ENCODE measurements at regions not wholly inside any gene's neighbourhood (a gene's known extent, or its start where the extent isn't known, plus 50 kb on each side); places are given as distances from the start of the nearest gene placed in this dataset.

DNA sequence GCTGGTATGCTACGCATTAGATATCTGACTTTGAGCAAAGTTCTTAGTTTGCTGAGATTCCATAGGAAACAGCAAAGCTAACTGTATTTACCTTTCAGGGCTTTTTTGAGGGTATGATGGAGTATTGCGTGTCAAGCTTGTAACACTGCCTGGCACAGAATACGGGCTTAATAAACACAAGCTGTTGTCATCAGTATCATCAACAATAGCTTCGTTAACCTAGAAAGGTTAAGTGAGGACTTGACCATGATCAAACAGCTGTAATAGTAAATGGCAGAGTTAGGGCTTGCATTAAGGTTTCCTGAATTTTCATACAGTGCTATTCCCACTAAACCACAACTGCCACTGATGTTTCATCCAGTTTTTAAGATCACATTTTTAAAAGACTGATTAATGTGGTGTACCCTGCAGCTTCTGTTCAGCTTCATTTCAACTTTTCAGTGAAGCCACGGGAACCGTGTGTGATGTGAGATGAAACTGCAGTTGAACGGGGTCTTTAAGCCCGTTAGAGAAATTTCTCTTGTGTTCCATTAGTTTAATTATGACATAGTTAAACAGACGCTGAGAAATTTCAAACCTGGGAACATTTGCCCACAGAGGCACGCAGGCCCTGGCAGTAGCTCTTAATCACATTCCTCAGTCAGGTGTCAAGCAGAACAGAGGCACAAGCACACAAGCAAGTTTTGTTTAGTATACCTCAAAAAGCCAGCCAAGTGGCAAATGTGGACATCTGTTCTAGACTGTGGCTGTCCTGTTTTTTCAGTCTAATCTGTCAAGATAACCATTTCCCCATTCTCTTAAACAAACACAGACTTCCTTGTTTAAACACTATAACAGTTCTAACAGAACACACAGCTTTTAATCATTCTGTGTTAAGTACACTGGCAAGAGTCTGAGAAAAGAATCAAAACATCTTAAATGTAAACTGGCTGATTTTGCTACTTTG is 147.1 kb downstream of the ZNF608 start (continued):
- TF ChIP-seq, protein P1, sequence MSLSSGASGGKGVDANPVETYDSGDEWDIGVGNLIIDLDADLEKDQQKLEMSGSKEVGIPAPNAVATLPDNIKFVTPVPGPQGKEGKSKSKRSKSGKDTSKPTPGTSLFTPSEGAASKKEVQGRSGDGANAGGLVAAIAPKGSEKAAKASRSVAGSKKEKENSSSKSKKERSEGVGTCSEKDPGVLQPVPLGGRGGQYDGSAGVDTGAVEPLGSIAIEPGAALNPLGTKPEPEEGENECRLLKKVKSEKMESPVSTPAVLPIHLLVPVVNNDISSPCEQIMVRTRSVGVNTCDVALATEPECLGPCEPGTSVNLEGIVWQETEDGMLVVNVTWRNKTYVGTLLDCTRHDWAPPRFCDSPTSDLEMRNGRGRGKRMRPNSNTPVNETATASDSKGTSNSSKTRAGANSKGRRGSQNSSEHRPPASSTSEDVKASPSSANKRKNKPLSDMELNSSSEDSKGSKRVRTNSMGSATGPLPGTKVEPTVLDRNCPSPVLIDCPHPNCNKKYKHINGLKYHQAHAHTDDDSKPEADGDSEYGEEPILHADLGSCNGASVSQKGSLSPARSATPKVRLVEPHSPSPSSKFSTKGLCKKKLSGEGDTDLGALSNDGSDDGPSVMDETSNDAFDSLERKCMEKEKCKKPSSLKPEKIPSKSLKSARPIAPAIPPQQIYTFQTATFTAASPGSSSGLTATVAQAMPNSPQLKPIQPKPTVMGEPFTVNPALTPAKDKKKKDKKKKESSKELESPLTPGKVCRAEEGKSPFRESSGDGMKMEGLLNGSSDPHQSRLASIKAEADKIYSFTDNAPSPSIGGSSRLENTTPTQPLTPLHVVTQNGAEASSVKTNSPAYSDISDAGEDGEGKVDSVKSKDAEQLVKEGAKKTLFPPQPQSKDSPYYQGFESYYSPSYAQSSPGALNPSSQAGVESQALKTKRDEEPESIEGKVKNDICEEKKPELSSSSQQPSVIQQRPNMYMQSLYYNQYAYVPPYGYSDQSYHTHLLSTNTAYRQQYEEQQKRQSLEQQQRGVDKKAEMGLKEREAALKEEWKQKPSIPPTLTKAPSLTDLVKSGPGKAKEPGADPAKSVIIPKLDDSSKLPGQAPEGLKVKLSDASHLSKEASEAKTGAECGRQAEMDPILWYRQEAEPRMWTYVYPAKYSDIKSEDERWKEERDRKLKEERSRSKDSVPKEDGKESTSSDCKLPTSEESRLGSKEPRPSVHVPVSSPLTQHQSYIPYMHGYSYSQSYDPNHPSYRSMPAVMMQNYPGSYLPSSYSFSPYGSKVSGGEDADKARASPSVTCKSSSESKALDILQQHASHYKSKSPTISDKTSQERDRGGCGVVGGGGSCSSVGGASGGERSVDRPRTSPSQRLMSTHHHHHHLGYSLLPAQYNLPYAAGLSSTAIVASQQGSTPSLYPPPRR (CRISPR knock-in tag; IDR thresholded peaks at IDR 0.05; ENCODE audit: borderline replicate concordance): peak; percentile 98
- peak; percentile 86 for TF ChIP-seq MED1 (CRISPR knock-in tag; IDR thresholded peaks at IDR 0.05)
- TF ChIP-seq ZNF530 (CRISPR knock-in tag; IDR thresholded peaks at IDR 0.05; ENCODE audit: low read depth): no peak
- TF ChIP-seq HNF4G (IDR thresholded peaks at IDR 0.05; ENCODE audit: borderline replicate concordance, low read depth, low read length): 0 out of 2 replicates have a peak, but pooled peaks have one; percentile 3
- no peak for TF ChIP-seq HNF4G (CRISPR knock-in tag; IDR thresholded peaks at IDR 0.05; ENCODE audit: borderline replicate concordance, low read depth)
- TF ChIP-seq ZNF256 (CRISPR knock-in tag; conservative IDR thresholded peaks at IDR 0.05): no peak
- TF ChIP-seq ZC3H13 (CRISPR knock-in tag; IDR thresholded peaks at IDR 0.05): no peak
- TF ChIP-seq, protein P2, sequence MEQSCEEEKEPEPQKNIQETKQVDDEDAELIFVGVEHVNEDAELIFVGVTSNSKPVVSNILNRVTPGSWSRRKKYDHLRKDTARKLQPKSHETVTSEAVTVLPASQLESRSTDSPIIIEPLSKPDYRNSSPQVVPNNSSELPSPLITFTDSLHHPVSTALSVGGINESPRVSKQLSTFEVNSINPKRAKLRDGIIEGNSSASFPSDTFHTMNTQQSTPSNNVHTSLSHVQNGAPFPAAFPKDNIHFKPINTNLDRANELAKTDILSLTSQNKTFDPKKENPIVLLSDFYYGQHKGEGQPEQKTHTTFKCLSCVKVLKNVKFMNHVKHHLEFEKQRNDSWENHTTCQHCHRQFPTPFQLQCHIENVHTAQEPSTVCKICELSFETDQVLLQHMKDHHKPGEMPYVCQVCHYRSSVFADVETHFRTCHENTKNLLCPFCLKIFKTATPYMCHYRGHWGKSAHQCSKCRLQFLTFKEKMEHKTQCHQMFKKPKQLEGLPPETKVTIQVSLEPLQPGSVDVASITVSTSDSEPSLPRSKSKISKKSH (CRISPR knock-in tag; IDR thresholded peaks at IDR 0.05; ENCODE audit: borderline replicate concordance): no peak
- TF ChIP-seq RARA (CRISPR knock-in tag; IDR thresholded peaks at IDR 0.05): peak; percentile 88
- TF ChIP-seq MAZ (IDR thresholded peaks at IDR 0.05; ENCODE audit: borderline replicate concordance, low read depth, low read length): no peak
- TF ChIP-seq MAZ (CRISPR knock-in tag; IDR thresholded peaks at IDR 0.05; ENCODE audit: low read depth): no peak
- no peak for TF ChIP-seq ATAD3A (CRISPR knock-in tag; IDR thresholded peaks at IDR 0.05)
- no peak for TF ChIP-seq ZNF143 (CRISPR knock-in tag; IDR thresholded peaks at IDR 0.05)
- TF ChIP-seq ZNF546 (CRISPR knock-in tag; conservative IDR thresholded peaks at IDR 0.05): no peak
- peak; percentile 82; the same call in 1 of the 2 replicates for TF ChIP-seq ZBTB20 (CRISPR knock-in tag; IDR thresholded peaks at IDR 0.05; ENCODE audit: borderline replicate concordance, low read depth)
- TF ChIP-seq, protein P3, sequence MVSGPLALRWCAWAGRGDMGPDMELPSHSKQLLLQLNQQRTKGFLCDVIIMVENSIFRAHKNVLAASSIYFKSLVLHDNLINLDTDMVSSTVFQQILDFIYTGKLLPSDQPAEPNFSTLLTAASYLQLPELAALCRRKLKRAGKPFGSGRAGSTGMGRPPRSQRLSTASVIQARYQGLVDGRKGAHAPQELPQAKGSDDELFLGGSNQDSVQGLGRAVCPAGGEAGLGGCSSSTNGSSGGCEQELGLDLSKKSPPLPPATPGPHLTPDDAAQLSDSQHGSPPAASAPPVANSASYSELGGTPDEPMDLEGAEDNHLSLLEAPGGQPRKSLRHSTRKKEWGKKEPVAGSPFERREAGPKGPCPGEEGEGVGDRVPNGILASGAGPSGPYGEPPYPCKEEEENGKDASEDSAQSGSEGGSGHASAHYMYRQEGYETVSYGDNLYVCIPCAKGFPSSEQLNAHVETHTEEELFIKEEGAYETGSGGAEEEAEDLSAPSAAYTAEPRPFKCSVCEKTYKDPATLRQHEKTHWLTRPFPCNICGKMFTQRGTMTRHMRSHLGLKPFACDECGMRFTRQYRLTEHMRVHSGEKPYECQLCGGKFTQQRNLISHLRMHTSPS (CRISPR knock-in tag; IDR thresholded peaks at IDR 0.05; ENCODE audit: low read depth): 0 out of 2 replicates have a peak, but pooled peaks have one; percentile 16
- TF ChIP-seq, protein P4, sequence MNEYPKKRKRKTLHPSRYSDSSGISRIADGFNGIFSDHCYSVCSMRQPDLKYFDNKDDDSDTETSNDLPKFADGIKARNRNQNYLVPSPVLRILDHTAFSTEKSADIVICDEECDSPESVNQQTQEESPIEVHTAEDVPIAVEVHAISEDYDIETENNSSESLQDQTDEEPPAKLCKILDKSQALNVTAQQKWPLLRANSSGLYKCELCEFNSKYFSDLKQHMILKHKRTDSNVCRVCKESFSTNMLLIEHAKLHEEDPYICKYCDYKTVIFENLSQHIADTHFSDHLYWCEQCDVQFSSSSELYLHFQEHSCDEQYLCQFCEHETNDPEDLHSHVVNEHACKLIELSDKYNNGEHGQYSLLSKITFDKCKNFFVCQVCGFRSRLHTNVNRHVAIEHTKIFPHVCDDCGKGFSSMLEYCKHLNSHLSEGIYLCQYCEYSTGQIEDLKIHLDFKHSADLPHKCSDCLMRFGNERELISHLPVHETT (CRISPR knock-in tag; conservative IDR thresholded peaks at IDR 0.05): no peak; the same call in 1 of the 2 replicates
- no peak for TF ChIP-seq ZNF564 (CRISPR knock-in tag; IDR thresholded peaks at IDR 0.05)
- no peak for TF ChIP-seq DMAP1 (CRISPR knock-in tag; IDR thresholded peaks at IDR 0.05)
- TF ChIP-seq ZNF17 (CRISPR knock-in tag; IDR thresholded peaks at IDR 0.05): no peak
